ENCODE measurements at regions not wholly inside any gene's neighbourhood (a gene's known extent, or its start where the extent isn't known, plus 50 kb on each side); places are given as distances from the start of the nearest gene placed in this dataset.

DNA sequence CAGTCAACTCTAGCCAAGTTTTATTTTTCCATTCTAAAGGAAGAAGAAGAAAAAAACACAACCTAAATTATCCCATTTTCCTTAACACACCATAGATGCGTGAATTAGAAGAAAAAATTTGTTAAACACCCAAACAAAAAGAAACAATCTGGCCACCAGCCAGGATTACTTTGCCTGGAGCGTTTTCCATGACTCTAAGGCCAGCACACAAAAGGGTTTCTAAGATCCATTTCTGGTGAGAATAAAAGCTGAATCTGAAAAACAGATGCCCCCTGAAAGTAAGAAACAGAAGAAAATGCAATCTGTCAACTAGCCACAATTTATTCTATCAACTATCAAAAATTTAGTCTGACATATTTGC lies 267.2 kb upstream of the SULF2 start:
- Histone ChIP-seq H3K9me3 (ENCODE audit: insufficient read depth, low read depth, low read length) (peaks cover 8% of the 10 kb centered on the region; the same call in 1 of the 2 replicates), H3F3A (ENCODE audit: low read depth) (no peaks in the 10 kb centered on the region), H3K4me1 (ENCODE audit: insufficient read depth, low read length, poor library complexity, severe bottlenecking) (no peaks in the 10 kb centered on the region), H3K36me3 (ENCODE audit: insufficient read depth, low read length) (no peaks in the 10 kb centered on the region), H4K20me1 (ENCODE audit: insufficient read depth, low read length, poor library complexity, severe bottlenecking) (no peaks in the 10 kb centered on the region), H3K9ac (ENCODE audit: low read depth, low read length, poor library complexity, severe bottlenecking) (no peak overlapping the region), H3K79me2 (ENCODE audit: insufficient read depth, low read length) (no peaks in the 10 kb centered on the region), H3K27me3 (ENCODE audit: insufficient read depth, low read length, poor library complexity, severe bottlenecking) (no peaks in the 10 kb centered on the region), H3K4me2 (ENCODE audit: low read depth, low read length, poor library complexity, severe bottlenecking) (no peak overlapping the region), H3K4me3 (ENCODE audit: low read length, poor library complexity, severe bottlenecking) (no peak overlapping the region), H2AFZ (ENCODE audit: low read length) (no peak overlapping the region), H3K9me2 (replicated peaks; ENCODE audit: low read depth, low read length) (no peaks in the 10 kb centered on the region)
- TF ChIP-seq EZH2phosphoT487 (IDR thresholded peaks at IDR 0.05; ENCODE audit: borderline replicate concordance) (no peak), CTCF (conservative IDR thresholded peaks at IDR 0.05; ENCODE audit: low read length) (no peak)

- TF ChIP-seq EZH2phosphoT487 (IDR thresholded peaks at IDR 0.05; ENCODE audit: borderline replicate concordance) (no peak), CTCF (conservative IDR thresholded peaks at IDR 0.05; ENCODE audit: low read length) (no peak)
- Histone ChIP-seq H3K36me3 (ENCODE audit: insufficient read depth, low read length) (no peaks in the 10 kb centered on the region), H3K4me1 (ENCODE audit: insufficient read depth, low read length, poor library complexity, severe bottlenecking) (no peaks in the 10 kb centered on the region), H4K20me1 (ENCODE audit: insufficient read depth, low read length, poor library complexity, severe bottlenecking) (no peaks in the 10 kb centered on the region), H3K27me3 (ENCODE audit: insufficient read depth, low read length, poor library complexity, severe bottlenecking) (no peaks in the 10 kb centered on the region), H3K9me3 (ENCODE audit: insufficient read depth, low read depth, low read length) (peaks cover 8% of the 10 kb centered on the region; the same call in 1 of the 2 replicates), H2AFZ (ENCODE audit: low read length) (no peak overlapping the region), H3K9me2 (replicated peaks; ENCODE audit: low read depth, low read length) (no peaks in the 10 kb centered on the region), H3K4me3 (ENCODE audit: low read length, poor library complexity, severe bottlenecking) (no peak overlapping the region), H3K79me2 (ENCODE audit: insufficient read depth, low read length) (no peaks in the 10 kb centered on the region), H3K4me2 (ENCODE audit: low read depth, low read length, poor library complexity, severe bottlenecking) (no peak overlapping the region), H3F3A (ENCODE audit: low read depth) (no peaks in the 10 kb centered on the region), H3K9ac (ENCODE audit: low read depth, low read length, poor library complexity, severe bottlenecking) (no peak overlapping the region)
Observed at GRCh38 chr20:48051794-48052474, 266.7 kb upstream of the SULF2 start.

DNA sequence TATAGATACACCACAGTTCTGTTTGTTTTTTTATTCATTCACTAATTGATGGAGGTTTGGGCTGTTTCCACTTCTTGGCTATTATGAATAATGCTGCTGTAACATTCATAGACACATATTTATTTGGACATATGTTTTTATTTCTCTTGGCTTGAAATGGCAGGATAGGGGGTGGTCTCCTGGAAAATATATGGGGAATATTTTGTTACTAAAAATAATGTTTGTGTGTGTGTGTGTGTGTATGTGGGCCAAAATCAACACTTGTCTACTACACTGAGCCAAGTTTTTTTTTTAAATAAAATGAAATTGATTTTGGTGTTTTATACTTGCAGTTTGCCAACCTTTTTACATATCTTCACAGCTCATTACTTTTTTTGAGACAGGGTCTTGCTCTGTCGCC lies 264.4 kb upstream of the SULF2 start:
- Histone ChIP-seq H3K27me3 (ENCODE audit: insufficient read depth, low read length, poor library complexity, severe bottlenecking) (no peaks in the 10 kb centered on the region), H3K4me3 (ENCODE audit: low read length, poor library complexity, severe bottlenecking) (no peak overlapping the region), H3K36me3 (ENCODE audit: insufficient read depth, low read length) (no peaks in the 10 kb centered on the region), H3F3A (ENCODE audit: low read depth) (no peaks in the 10 kb centered on the region), H3K9me2 (replicated peaks; ENCODE audit: low read depth, low read length) (no peaks in the 10 kb centered on the region), H3K4me1 (ENCODE audit: insufficient read depth, low read length, poor library complexity, severe bottlenecking) (no peaks in the 10 kb centered on the region), H3K4me2 (ENCODE audit: low read depth, low read length, poor library complexity, severe bottlenecking) (no peak overlapping the region), H3K9ac (ENCODE audit: low read depth, low read length, poor library complexity, severe bottlenecking) (no peak overlapping the region), H3K9me3 (ENCODE audit: insufficient read depth, low read depth, low read length) (0 out of 2 replicates have a peak, but pooled peaks cover 5% of the 10 kb centered on the region), H2AFZ (ENCODE audit: low read length) (no peak overlapping the region), H4K20me1 (ENCODE audit: insufficient read depth, low read length, poor library complexity, severe bottlenecking) (no peaks in the 10 kb centered on the region), H3K79me2 (ENCODE audit: insufficient read depth, low read length) (no peaks in the 10 kb centered on the region)
- TF ChIP-seq CTCF (conservative IDR thresholded peaks at IDR 0.05; ENCODE audit: low read length) = no peak
- no peak for TF ChIP-seq EZH2phosphoT487 (IDR thresholded peaks at IDR 0.05; ENCODE audit: borderline replicate concordance)
